ENCODE measurements at regions not wholly inside any gene's neighbourhood (a gene's known extent, or its start where the extent isn't known, plus 50 kb on each side); places are given as distances from the start of the nearest gene placed in this dataset.

DNA sequence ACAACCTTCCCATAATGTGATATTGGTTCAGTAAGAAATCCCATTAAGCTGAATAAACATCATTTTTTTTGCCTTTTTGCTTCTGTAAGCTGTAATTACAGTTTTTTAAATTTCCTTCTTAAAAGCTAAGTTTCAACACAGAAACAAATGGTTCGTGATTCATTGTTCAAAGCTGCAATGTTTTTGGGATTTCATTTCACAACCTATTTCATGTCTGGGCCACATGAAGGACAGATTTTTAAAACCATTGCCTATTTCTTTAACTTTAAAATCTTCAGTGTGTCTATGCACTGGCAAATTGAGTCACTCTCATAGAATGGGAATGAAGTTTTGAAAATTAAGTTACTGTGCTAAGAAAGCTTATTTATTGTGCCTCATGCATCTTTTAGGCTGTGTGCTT lies 66.9 kb downstream of the TFPI2 start:
- TF ChIP-seq TCF7L2 (IDR thresholded peaks at IDR 0.05; ENCODE audit: low read depth, low read length) (no peak), HNRNPL (IDR thresholded peaks at IDR 0.05; ENCODE audit: low read depth, low read length) (no peak), SP5 (CRISPR knock-in tag; IDR thresholded peaks at IDR 0.05; ENCODE audit: borderline replicate concordance, low read depth) (no peak), SCMH1 (CRISPR knock-in tag; IDR thresholded peaks at IDR 0.05; ENCODE audit: borderline replicate concordance) (no peak), ZNF724P (CRISPR knock-in tag; IDR thresholded peaks at IDR 0.05; ENCODE audit: borderline replicate concordance) (no peak), MED8 (CRISPR knock-in tag; IDR thresholded peaks at IDR 0.05; ENCODE audit: insufficient replicate concordance) (no peak), PHF21A (CRISPR knock-in tag; IDR thresholded peaks at IDR 0.05) (no peak), SIX4 (CRISPR knock-in tag; IDR thresholded peaks at IDR 0.05) (no peak), JUN (CRISPR knock-in tag; IDR thresholded peaks at IDR 0.05) (no peak), ZNF737 (CRISPR knock-in tag; IDR thresholded peaks at IDR 0.05; ENCODE audit: borderline replicate concordance) (no peak), MXI1 (IDR thresholded peaks at IDR 0.05; ENCODE audit: borderline replicate concordance, low read depth, low read length) (no peak), ZBTB21 (CRISPR knock-in tag; IDR thresholded peaks at IDR 0.05) (no peak), SKI (IDR thresholded peaks at IDR 0.05; ENCODE audit: partially characterized antibody) (no peak), HNRNPH1 (optimal IDR thresholded peaks at IDR 0.05; ENCODE audit: low read depth, low read length) (no peak)
- TF ChIP-seq, protein P1, sequence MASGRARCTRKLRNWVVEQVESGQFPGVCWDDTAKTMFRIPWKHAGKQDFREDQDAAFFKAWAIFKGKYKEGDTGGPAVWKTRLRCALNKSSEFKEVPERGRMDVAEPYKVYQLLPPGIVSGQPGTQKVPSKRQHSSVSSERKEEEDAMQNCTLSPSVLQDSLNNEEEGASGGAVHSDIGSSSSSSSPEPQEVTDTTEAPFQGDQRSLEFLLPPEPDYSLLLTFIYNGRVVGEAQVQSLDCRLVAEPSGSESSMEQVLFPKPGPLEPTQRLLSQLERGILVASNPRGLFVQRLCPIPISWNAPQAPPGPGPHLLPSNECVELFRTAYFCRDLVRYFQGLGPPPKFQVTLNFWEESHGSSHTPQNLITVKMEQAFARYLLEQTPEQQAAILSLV (CRISPR knock-in tag; IDR thresholded peaks at IDR 0.05; ENCODE audit: borderline replicate concordance) = no peak
- TF ChIP-seq, protein P2, sequence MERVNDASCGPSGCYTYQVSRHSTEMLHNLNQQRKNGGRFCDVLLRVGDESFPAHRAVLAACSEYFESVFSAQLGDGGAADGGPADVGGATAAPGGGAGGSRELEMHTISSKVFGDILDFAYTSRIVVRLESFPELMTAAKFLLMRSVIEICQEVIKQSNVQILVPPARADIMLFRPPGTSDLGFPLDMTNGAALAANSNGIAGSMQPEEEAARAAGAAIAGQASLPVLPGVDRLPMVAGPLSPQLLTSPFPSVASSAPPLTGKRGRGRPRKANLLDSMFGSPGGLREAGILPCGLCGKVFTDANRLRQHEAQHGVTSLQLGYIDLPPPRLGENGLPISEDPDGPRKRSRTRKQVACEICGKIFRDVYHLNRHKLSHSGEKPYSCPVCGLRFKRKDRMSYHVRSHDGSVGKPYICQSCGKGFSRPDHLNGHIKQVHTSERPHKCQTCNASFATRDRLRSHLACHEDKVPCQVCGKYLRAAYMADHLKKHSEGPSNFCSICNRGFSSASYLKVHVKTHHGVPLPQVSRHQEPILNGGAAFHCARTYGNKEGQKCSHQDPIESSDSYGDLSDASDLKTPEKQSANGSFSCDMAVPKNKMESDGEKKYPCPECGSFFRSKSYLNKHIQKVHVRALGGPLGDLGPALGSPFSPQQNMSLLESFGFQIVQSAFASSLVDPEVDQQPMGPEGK (CRISPR knock-in tag; IDR thresholded peaks at IDR 0.05) = no peak
- TF ChIP-seq, protein P3, sequence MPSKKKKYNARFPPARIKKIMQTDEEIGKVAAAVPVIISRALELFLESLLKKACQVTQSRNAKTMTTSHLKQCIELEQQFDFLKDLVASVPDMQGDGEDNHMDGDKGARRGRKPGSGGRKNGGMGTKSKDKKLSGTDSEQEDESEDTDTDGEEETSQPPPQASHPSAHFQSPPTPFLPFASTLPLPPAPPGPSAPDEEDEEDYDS (CRISPR knock-in tag; IDR thresholded peaks at IDR 0.05) = no peak
- TF ChIP-seq, protein P4, sequence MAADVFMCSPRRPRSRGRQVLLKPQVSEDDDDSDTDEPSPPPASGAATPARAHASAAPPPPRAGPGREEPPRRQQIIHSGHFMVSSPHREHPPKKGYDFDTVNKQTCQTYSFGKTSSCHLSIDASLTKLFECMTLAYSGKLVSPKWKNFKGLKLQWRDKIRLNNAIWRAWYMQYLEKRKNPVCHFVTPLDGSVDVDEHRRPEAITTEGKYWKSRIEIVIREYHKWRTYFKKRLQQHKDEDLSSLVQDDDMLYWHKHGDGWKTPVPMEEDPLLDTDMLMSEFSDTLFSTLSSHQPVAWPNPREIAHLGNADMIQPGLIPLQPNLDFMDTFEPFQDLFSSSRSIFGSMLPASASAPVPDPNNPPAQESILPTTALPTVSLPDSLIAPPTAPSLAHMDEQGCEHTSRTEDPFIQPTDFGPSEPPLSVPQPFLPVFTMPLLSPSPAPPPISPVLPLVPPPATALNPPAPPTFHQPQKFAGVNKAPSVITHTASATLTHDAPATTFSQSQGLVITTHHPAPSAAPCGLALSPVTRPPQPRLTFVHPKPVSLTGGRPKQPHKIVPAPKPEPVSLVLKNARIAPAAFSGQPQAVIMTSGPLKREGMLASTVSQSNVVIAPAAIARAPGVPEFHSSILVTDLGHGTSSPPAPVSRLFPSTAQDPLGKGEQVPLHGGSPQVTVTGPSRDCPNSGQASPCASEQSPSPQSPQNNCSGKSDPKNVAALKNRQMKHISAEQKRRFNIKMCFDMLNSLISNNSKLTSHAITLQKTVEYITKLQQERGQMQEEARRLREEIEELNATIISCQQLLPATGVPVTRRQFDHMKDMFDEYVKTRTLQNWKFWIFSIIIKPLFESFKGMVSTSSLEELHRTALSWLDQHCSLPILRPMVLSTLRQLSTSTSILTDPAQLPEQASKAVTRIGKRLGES (CRISPR knock-in tag; IDR thresholded peaks at IDR 0.05; ENCODE audit: borderline replicate concordance) = no peak
- TF ChIP-seq, protein P5, sequence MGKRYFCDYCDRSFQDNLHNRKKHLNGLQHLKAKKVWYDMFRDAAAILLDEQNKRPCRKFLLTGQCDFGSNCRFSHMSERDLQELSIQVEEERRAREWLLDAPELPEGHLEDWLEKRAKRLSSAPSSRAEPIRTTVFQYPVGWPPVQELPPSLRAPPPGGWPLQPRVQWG (CRISPR knock-in tag; IDR thresholded peaks at IDR 0.05; ENCODE audit: borderline replicate concordance, low read depth) = no peak
- Histone ChIP-seq H3K4me3 (replicated peaks in 1 of 3; ENCODE audit: insufficient read depth in 1 of 3, low read depth in 2 of 3, low read length in 3 of 3) (no peak overlapping the region), H3K4me2 (ENCODE audit: low read depth, low read length) (no peak overlapping the region), H4K20me1 (ENCODE audit: insufficient read depth, low read length) (no peaks in the 10 kb centered on the region), H3K27ac (ENCODE audit: extremely low read length, insufficient read depth, low read length) (no peak overlapping the region), H3K9ac (ENCODE audit: insufficient read depth, low read depth, low read length) (no peak overlapping the region), H3K79me2 (ENCODE audit: insufficient read depth, low read length) (no peaks in the 10 kb centered on the region), H3K27me3 (ENCODE audit: control insufficient read depth in 1 of 2, insufficient read depth in 2 of 2, low read length in 2 of 2) (no peaks in the 10 kb centered on the region), H2AFZ (ENCODE audit: low read length) (no peak overlapping the region), H3K36me3 (replicated peaks in 1 of 2; ENCODE audit: control insufficient read depth in 1 of 2, insufficient read depth in 2 of 2, low read length in 2 of 2) (no peaks in the 10 kb centered on the region), H3K9me3 (ENCODE audit: low read length) (no peaks in the 10 kb centered on the region), H3K4me1 (ENCODE audit: insufficient read depth, low read length) (no peaks in the 10 kb centered on the region)
- 3% methylated on average over 1 of the region's 1 CpG for WGBS (ENCODE audit: low lambda C conversion rate)
- DNase-seq (ENCODE audit: low spot score) (no peak), FAIRE-seq (no peak), ATAC-seq (no peak)
- BruUV-seq (replicated peaks) = no TSS peak
- ChIA-PET POLR2A (no interaction called here), CTCF (ENCODE audit: low intra/inter-chr PET ratio, low total read pairs) (no interaction called here)
- intact Hi-C loops (cut with micrococcal nuclease; ENCODE audit: unreplicated experiment) (no loop called here), in situ Hi-C loops (cut with HindIII; ENCODE audit: extremely low pct_ligation_motif_present, low pct_unique_long_range_greater_than_20kb) (no loop called here)

All from HepG2 (cell line).